ENCODE measurements at regions not wholly inside any gene's neighbourhood (a gene's known extent, or its start where the extent isn't known, plus 50 kb on each side); places are given as distances from the start of the nearest gene placed in this dataset.

DNA sequence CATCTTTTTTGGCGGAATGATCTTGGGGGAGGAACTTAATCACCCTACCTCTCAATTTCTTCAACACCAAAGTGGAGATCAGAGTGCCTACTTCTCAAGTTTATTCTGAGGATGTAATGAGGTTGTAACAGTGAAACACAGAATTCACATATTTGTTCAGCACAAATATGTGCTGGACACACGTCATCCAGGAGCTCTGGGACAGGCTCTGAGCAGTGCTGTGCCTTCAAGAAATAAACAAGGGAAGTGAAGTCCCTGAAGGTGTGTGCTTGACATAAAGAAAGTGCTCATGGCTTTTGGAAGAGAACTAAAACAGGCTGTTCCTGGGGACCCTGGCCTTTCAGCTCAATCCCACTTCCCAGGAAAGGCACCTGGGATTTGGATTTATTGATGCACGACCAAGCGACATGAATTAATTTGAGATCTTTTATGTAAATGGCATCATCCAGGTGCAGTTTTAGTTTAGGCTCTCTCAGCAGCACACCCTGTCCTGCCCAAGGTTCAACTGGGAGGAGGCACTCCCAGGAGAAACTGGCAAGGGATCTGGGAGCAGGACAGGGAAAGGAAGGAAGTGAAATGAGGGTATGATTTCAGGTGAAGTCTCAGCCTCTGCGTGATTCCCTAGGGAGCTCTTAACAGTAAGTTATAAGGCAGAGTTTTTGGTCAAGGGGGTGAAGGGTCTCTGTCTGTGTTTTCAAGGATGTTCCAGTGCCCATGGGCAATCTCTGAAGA lies 211.0 kb downstream of the FOXA2 start:
- DNase-seq (ENCODE audit: low read depth, low spot score), result no peak

DNA sequence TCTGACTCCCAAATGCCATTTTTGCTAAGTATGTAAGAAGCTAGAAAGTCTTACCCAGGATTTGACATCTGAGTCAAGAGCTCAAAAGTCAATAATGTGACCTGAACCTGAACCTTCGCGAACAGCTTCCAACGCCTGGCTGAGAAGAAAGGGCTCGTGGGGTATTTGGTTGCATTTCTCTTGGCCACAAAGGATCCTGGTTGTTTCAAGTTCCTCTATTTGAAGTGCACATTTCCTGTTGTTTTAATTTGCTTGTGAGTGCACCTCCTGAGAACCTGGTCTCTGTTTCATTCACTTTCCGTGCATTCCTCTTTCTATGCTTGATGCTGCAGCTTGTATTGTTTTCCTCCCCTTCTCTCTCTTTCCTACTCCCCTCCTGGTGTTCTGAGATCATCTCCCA lies 212.5 kb downstream of the FOXA2 start:
- DNase-seq (ENCODE audit: low read depth, low spot score), result no peak

DNA sequence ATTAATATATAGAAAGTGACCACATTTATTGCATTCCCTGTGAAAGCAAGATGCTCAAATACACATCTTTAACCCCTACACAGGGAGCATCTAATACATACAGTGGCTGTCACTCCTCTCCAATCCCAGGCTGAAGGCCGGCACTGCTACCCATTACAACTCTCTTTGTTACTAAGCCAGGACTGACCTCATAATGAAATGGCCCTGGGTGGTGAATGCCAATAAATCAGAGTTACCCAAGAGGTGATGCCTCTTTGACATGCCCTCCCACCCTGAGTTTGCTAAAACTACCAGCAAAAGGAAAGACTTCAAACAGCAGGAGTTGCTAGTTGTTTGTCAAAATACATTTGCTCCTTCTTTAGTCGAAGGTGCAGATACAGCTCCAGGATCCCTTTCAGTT lies 214.2 kb downstream of the FOXA2 start:
- DNase-seq (ENCODE audit: low read depth, low spot score), result no peak

DNA sequence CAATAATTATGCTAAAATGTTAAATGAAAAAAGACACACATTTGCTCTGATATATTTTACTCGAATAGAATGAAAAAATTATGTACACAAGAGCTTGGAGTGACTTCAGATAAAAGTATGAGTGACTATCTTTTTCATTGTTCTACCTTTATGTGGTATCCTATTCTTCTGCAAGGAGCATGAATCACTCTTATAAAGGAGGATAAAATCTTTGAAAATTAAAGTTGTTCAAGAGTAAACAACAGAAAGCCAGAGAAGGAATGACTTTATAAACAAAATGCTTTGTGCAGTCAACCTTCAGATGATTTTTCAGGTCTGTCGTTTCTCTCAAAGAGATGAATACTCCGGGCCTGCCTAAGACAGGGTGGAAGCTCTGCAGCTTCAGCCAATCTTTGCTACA lies 215.3 kb downstream of the FOXA2 start:
- no peak for DNase-seq (ENCODE audit: low read depth, low spot score)

DNA sequence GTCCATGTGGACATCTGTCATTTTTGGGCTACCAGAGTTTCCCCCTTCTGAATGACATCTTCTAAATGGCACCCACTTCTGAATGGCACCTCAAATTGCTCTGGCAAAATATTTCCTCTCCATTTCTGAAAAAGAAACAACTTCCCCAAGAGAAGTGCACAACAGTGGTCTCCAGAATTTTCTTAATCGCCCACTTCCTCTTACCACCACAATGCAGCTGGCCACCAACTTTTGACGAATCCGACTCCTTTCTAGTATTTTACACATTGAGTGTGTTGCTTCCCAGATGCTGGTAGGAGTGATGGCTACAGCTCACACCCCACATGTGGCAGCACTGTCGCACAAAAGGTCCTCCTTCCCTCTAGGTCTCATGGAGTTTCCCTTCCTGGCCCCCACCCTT lies 216.1 kb downstream of the FOXA2 start:
- no peak for DNase-seq (ENCODE audit: low read depth, low spot score)

DNA sequence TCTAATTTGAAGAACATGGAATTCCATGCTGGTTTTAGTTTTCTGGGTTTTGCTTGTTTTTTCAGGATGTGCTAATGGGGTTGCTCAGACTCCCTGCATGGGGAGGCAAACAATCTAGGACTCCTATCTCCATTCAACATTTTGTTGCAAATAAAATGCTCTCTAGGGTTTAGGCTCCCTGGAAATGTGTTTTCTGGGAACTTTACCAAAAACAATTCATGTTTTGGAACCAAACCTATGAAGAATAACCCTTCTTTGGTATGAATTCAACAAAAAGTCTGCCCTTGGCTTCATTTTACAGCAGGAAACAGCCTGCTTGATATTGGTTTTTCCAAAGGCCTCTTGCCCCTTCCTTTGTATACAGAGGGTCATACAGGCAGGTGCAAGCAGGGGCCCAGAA lies 217.7 kb downstream of the FOXA2 start:
- no peak for DNase-seq (ENCODE audit: low read depth, low spot score)

DNA sequence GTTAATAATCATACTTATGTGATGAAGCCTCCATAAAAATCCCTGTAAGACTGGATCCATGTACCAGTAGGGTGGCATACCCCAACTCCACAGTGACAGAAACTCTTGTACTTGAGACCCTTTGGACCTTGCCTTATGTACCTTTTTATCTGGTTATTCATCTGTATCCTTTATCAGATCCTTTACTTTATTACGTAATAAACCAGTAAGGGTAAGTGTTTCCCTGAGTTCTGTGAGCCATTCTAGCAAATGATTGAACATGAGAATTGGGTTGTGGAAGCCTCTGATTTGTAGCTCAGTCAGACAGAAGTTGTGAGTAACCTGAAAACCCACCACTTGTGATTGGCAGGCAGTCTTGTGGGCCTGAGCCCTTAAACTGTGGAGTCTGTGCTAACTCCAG lies 229.7 kb downstream of the FOXA2 start:
- no peak for DNase-seq (ENCODE audit: low read depth, low spot score)

DNA sequence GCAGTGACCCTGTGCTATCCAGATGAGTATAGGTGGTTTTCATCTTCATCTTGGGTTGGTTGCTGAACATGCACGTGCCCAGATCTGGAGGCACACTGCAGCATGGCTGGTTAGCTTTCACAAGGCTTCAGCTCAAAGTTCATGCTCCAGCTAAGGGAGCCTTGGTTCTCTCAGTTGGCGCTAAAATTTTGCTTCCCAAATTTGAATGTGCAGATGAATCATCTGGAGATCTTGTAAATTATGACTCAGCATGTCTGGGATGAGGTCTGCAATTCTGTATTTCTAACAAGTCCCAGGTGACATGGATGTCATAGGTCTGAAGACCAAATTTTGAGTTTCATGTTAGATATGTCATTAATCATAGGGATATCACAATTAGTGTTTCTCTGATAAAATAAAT lies 230.8 kb downstream of the FOXA2 start:
- no peak for DNase-seq (ENCODE audit: low read depth, low spot score)

DNA sequence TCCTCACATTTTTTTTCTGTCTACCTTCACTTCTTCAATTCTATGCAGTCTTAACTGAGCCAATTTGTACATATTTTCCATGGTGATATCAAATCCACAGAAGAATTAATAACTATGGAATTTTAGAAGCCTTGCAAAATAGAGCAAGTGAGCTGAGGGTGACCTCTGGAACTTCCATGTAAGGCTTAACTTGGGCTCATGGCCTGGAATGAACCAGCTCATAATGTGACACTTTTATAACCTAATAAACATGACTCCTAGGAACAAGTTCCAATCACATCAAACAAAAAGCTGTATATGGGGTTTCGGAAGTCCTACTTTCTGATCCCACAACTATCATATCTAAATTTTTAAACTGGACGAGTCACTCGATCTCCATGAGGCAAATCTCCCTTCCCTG lies 232.4 kb downstream of the FOXA2 start:
- no peak for DNase-seq (ENCODE audit: low read depth, low spot score)

DNA sequence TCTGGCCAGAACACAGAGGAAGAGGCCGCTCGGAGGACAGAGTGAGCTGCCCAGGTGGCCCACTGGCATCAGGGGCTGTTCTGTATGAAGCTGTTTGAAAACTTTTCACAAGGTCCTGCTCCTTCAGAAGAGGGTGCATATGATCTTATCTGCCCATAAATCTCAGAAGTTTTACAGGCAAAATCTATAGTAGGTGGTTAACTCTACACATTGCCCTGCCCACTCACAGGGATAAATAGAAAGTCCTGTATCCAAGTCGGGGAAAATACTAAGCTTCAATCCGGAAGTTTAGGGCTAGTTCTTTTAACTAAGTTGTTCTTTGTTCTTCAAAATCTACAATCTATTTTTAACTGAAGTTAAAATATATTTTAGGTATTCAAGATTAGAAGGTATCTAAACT lies 233.7 kb downstream of the FOXA2 start:
- DNase-seq (ENCODE audit: low read depth, low spot score), result no peak

DNA sequence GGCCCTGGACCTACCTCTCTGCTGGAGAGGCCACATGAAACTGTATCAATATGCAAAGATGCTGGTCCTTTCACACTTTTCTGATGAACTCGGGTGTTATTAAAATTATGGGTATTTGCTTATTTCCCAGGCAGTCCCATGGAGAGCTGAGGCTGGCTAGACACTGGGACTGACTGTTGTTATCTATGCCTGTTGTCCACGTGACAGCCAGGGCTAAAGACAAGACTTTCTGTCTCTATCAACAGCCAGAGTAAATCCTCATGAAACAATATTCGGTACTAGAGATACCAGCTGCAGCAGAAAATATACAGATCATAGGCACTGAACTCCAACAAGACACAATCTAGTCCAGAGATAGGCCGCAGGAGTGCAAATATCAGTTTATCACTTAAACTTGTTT lies 236.4 kb downstream of the FOXA2 start:
- DNase-seq (ENCODE audit: low read depth, low spot score), result no peak

DNA sequence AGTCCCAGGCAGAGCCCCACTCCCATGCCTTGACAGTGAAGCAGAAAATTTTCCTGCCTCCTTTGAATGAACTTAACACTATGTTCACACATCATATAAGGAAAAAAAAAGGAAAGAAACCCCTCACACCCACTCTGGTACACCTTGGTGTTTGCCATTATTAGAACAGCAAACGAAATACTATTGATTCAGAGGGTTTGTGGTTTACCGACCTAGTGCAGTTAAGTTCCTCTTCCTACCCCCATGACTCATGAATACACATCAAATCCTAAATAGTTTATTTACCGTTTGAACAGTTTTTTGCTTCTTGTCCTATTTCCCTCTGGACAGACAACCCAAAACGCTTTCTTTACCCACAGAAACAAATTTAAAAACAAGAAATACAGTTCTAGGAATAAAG lies 237.7 kb downstream of the FOXA2 start:
- no peak for DNase-seq (ENCODE audit: low read depth, low spot score)

DNA sequence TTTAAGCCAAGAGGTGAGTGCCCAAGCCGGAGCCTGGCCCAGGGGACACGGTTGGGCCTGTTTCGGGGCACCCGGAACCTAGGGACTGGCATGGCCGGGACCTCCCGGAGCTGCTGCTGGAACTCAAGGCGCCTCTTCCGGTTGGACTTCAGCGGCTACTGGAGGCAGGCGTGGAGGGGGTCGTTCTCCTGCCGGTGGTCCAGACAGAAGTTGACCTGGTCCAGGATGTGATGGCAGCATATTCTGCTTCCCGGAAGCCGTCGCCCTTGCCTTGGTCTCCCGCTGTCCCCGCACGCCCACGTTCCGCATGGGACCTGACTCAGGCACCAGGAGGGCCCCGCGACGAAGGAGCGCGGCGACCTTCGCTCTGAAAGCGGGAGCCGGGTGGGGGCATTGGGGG lies 240.8 kb downstream of the FOXA2 start:
- DNase-seq (ENCODE audit: low read depth, low spot score), result no peak

DNA sequence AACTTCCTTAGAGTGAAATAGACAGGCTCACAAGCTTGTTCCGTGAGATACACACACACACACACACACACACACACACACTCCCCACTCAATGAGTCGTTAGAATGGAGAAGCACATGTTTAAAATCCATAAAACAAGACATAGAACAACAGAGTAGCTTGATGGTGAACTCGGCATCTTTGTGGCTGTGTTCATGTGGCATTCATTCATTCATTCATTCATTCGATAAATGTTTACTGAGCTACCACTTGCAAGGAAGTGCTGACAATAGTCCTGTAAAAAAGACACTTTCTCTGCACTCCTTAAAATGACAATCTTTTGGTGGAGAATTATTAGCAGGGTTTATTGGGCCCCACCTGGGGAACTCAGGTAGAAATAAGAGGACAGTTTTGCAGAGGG lies 242.0 kb downstream of the FOXA2 start:
- DNase-seq (ENCODE audit: low read depth, low spot score), result no peak

DNA sequence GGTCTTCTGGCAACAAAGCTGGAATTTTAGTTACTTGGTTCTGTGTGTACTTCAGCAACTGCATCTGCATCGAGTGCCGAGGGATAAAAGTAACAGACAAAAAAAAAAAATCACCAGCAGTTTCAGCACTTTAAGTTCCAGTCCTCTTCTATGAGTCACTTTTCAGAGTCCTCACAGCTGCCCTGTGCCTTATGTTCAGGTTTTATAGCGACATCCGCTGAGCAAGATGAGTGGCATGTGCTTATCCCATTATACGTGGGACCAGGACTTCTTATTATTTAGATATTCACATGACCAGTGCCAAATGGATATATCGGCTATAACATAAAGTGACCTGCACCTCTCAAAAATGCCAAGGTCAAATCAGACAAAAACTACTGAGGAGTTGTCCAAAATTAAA lies 242.9 kb downstream of the FOXA2 start:
- DNase-seq (ENCODE audit: low read depth, low spot score), result no peak

DNA sequence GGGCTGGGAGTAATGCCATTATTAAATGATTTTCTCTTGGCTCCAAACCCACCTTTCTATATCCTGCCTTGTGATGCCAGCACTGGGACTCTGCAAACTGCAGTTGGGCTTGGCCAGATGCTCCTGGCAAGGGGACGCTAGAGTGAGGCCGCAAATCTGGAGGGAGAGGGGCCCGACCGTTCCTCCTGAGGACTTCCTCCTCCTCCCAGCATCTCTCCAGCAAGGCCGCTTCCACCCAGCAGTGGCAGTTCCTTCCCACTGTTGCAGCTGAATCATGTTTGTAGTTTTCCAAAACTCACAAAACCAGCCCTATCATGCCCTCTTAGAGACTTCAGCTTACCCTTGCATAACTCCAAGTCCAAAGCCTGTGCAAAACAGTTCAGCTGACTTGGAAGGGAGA lies 244.4 kb downstream of the FOXA2 start:
- DNase-seq (ENCODE audit: low read depth, low spot score), result no peak

DNA sequence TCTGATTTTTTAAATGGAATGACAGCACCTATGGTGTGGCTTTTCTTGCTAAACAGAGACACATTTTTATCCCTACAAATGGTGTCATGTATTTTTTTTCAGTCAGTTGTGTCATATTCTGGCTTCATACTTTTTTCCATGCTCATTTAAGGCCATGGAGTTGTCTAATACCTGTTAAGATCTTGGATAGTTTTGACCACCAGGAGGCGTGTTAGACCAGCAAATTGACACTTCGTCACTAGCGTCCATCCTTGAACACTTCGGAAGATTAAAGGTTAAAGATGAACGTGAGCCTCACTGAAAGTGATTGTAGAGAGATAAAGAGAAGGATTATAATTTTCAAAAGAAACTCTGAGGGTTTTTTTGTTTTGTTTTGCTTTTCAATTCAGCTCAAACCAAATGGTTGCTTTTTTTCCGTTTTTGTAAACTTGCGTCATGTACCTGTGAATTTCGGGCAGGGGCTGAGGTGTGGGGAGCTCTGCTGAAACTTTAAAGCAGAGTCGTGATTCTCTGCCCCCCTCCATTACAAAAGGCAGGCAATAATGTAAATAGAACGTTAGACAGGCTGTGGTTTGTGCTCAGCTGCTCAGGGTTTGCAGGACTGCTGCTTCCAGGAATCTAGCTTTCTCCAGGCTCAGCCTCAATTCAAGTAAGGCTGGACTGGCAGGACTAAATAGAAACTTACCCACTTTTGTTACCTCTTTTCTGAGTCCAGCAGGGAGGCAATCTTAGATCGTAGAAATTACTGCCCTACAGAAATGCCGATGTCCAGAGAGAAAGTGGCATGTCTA lies 245.1 kb downstream of the FOXA2 start:
- peak; percentile 32 for DNase-seq (ENCODE audit: low read depth, low spot score)

DNA sequence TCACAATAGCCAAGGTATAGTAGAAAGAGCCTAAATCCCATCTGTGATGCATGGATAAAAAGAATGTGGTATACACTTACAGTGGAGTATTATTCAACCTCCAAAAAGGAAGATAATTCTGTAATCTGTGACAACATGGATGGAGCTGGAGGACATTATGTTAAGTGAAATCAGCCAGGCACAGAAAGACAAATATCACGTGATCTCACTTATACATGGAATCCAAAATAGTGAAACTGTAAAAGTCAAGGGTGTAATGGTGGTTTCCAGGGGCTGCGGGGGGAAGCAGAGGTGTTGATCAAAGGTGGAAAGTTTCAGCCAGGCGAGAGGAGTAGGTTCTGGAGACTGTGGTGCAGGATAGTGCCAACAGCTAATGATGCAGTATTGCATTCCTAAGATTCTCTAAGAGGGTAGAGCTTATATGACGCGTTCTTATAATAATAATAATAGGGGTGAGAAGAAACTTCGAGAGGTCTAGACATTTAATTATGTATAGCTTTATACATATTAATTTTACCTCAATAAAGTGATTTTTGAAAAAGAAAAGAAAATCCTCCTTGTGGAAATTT lies 246.1 kb downstream of the FOXA2 start:
- DNase-seq (ENCODE audit: low read depth, low spot score), result no peak

DNA sequence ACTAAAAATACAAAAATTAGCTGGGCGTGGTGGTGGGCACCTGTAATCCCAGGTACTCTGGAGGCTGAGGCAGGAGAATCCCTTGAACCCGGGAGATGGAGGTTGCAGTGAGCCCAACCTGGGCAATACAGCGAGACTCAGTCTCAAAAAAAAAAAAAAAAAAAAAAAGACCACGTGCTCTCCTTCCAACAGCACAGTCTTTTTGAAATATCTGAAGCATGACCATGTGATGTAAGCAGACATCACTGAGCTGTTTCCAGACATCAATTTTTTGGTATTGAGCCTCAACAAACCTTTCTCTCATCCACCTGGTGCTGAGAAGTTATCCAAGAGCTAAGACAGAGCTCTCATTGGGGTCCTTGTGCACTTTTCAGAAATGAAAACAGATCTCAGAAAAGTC lies 249.2 kb downstream of the FOXA2 start:
- DNase-seq (ENCODE audit: low read depth, low spot score), result no peak

DNA sequence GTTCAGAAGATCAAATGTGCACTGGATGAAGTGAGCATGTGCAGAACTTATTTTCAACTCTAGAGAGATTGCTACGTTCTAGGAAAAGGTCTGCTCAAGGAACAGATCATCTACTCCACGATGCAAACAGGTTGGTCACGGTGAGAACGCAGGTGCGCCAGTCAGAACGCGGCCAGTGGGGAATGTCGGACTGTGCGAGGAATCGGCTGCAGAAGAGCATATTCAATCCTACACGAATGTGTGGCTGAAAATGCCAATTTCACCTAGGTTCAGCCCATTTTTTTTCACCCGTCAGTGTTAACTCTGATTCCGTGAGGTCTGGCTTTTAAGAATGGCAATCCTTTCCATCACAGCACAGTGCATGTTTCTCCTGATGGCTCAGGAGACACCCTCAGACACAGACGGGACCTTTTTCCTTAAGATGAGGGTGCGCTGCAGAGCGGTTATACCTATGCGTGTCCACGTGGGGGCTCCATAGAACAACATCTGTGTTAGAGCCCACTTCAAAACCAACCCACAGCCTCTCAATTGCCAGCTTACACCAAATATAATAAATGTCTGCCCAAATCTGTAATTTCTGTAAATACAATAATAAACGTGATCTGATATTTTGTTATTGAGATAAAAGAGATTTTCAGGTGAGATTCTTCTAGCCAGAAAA lies 250.4 kb downstream of the FOXA2 start:
- peak; percentile 11 for DNase-seq (ENCODE audit: low read depth, low spot score)

DNA sequence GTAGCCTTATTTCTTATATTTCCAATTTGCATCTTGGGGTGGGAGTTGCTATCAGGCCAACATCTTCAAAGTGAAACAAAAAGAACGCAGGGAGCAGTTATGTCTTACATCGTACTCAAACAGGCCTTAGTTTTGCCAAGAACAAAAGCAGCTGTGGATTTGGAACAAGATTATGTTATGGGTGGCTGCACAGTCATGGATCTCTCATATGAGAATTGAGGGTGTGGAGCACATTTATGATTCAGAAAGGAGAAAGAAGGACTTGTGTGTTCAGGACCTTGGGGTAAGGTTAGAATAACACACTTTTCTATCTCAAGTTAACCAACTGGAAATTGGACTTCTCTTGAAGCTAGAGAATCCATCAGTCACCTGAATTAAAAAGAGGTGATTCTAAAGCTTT lies 259.9 kb downstream of the FOXA2 start:
- no peak for DNase-seq (ENCODE audit: low read depth, low spot score)

DNA sequence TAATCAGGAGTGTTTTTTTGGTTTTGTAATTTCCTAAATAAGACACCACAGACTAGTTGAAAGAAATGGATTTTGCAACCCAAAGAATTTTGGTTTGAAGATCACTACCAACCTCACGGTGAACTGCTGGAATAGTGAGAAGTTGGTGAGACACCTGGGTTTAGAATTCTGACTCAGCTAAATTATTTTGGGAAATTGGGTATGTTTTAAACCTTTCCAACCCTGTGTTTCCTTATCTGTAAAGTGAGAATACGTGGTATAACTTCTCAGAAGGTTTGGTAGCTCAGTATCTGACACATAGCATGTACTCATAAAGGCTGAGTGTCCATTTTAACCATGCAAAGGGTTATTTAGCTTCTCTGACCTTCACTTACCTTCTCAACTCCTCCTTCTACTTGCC lies 261.9 kb downstream of the FOXA2 start:
- no peak for DNase-seq (ENCODE audit: low read depth, low spot score)

Measured in pulmonary artery endothelial cell (primary cell).